ENCODE measurements at regions not wholly inside any gene's neighbourhood (a gene's known extent, or its start where the extent isn't known, plus 50 kb on each side); places are given as distances from the start of the nearest gene placed in this dataset.

DNA sequence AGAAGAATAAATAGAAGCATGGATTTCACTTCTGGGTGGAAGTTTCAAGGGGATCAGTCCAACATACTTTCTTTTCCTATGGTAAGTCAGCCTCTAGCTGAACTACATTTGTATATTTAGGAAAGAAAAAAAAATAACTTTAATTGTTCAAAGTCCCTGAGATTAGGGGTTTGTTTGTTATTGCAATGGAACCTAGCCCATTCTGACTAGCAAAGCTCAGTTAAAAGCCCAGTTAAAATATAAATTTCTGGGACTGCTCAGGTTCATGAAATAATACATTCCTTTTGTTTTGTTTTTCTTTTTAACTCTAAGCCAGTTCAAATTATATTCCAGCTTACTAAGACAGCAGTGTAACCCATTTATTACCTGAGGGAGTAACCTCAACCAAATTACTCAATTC, 2069.6 kb upstream of the CELF4 start:
- Histone ChIP-seq H3K4me1 (ENCODE audit: insufficient read depth, low read length, poor library complexity, severe bottlenecking) (no peaks in the 10 kb centered on the region), H2AFZ (ENCODE audit: low read length) (no peak overlapping the region), H3K79me2 (ENCODE audit: insufficient read depth, low read depth, low read length) (no peaks in the 10 kb centered on the region), H3K9me2 (ENCODE audit: insufficient read depth, low read length) (no peaks in the 10 kb centered on the region), H3K4me2 (ENCODE audit: low read length) (no peak overlapping the region), H3K9me3 (ENCODE audit: low read length) (no peaks in the 10 kb centered on the region), H3K36me3 (ENCODE audit: insufficient read depth, low read length) (no peaks in the 10 kb centered on the region), H3K27ac (ENCODE audit: low read depth, low read length, poor library complexity, severe bottlenecking) (no peak overlapping the region), H3K4me3 (ENCODE audit: low read depth, low read length, poor library complexity, severe bottlenecking) (no peak overlapping the region), H4K20me1 (ENCODE audit: insufficient read depth, low read length) (no peaks in the 10 kb centered on the region)
- no peak for TF ChIP-seq EZH2phosphoT487 (IDR thresholded peaks at IDR 0.05; ENCODE audit: borderline replicate concordance, low read depth, low read length)
- TF ChIP-seq, protein P1, sequence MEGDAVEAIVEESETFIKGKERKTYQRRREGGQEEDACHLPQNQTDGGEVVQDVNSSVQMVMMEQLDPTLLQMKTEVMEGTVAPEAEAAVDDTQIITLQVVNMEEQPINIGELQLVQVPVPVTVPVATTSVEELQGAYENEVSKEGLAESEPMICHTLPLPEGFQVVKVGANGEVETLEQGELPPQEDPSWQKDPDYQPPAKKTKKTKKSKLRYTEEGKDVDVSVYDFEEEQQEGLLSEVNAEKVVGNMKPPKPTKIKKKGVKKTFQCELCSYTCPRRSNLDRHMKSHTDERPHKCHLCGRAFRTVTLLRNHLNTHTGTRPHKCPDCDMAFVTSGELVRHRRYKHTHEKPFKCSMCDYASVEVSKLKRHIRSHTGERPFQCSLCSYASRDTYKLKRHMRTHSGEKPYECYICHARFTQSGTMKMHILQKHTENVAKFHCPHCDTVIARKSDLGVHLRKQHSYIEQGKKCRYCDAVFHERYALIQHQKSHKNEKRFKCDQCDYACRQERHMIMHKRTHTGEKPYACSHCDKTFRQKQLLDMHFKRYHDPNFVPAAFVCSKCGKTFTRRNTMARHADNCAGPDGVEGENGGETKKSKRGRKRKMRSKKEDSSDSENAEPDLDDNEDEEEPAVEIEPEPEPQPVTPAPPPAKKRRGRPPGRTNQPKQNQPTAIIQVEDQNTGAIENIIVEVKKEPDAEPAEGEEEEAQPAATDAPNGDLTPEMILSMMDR (conservative IDR thresholded peaks at IDR 0.05; ENCODE audit: low read length): no peak
- ChIA-PET POLR2A (no interaction called here), CTCF (ENCODE audit: unreplicated experiment) (no interaction called here)
- intact Hi-C loops (cut with micrococcal nuclease; ENCODE audit: unreplicated experiment): no loop called here
- BruUV-seq (replicated peaks): no TSS peak
- DNase-seq (ENCODE audit: low spot score): no peak

- H3K27ac ChIP-seq (ENCODE audit: low read depth, low read length, poor library complexity, severe bottlenecking): no peak overlapping the region
- no peaks in the 10 kb centered on the region for H3K9me3 ChIP-seq (ENCODE audit: low read length)
- POLR2A ChIA-PET: no interaction called here
- no peaks in the 10 kb centered on the region for H3K36me3 ChIP-seq (ENCODE audit: insufficient read depth, low read length)
- no peak overlapping the region for H2AFZ ChIP-seq (ENCODE audit: low read length)
- H4K20me1 ChIP-seq (ENCODE audit: insufficient read depth, low read length): no peaks in the 10 kb centered on the region
- H3K9me2 ChIP-seq (ENCODE audit: insufficient read depth, low read length): no peaks in the 10 kb centered on the region
- no peaks in the 10 kb centered on the region for H3K4me1 ChIP-seq (ENCODE audit: insufficient read depth, low read length, poor library complexity, severe bottlenecking)
- no peaks in the 10 kb centered on the region for H3K79me2 ChIP-seq (ENCODE audit: insufficient read depth, low read depth, low read length)
- H3K4me2 ChIP-seq (ENCODE audit: low read length): no peak overlapping the region
- intact Hi-C loops (cut with micrococcal nuclease; ENCODE audit: unreplicated experiment): no loop called here
- H3K4me3 ChIP-seq (ENCODE audit: low read depth, low read length, poor library complexity, severe bottlenecking): no peak overlapping the region
- TF ChIP-seq, protein P1 (conservative IDR thresholded peaks at IDR 0.05; ENCODE audit: low read length): no peak
- TF ChIP-seq EZH2phosphoT487 (IDR thresholded peaks at IDR 0.05; ENCODE audit: borderline replicate concordance, low read depth, low read length): no peak
- BruUV-seq (replicated peaks): no TSS peak
- no peak for DNase-seq (ENCODE audit: low spot score)
- CTCF ChIA-PET (ENCODE audit: unreplicated experiment): no interaction called here
Measured at GRCh38 chr18:39627936-39628335, 2062.3 kb upstream of the CELF4 start.

DNA sequence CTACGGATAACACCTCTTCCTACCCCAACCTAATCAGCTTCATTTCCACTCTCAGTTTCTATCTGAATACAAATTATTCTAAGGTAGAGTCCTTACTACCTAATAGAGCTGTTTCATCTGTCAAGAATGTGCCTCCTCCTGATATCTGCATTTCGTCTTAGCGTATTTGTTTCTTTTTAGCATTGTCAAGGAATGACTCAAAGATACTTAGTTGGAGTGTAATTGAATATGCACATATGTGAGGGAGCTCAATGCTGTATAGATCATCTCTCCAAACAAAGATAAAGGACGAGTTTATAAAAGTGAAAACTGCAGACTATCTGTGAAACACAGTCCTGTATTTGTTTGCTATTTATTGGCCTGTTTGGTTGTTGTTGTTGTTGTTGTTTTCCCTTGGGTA, 2059.4 kb upstream of the CELF4 start:
- no peaks in the 10 kb centered on the region for H3K9me2 ChIP-seq (ENCODE audit: insufficient read depth, low read length)
- no peak overlapping the region for H3K4me2 ChIP-seq (ENCODE audit: low read length)
- no peak overlapping the region for H2AFZ ChIP-seq (ENCODE audit: low read length)
- ChIA-PET POLR2A (no interaction called here), CTCF (ENCODE audit: unreplicated experiment) (no interaction called here)
- TF ChIP-seq EZH2phosphoT487 (IDR thresholded peaks at IDR 0.05; ENCODE audit: borderline replicate concordance, low read depth, low read length): no peak
- TF ChIP-seq, protein P1 (conservative IDR thresholded peaks at IDR 0.05; ENCODE audit: low read length): no peak
- H3K36me3 ChIP-seq (ENCODE audit: insufficient read depth, low read length): no peaks in the 10 kb centered on the region
- H3K27ac ChIP-seq (ENCODE audit: low read depth, low read length, poor library complexity, severe bottlenecking): no peak overlapping the region
- H3K9me3 ChIP-seq (ENCODE audit: low read length): no peaks in the 10 kb centered on the region
- intact Hi-C loops (cut with micrococcal nuclease; ENCODE audit: unreplicated experiment): no loop called here
- no peaks in the 10 kb centered on the region for H3K4me1 ChIP-seq (ENCODE audit: insufficient read depth, low read length, poor library complexity, severe bottlenecking)
- H3K79me2 ChIP-seq (ENCODE audit: insufficient read depth, low read depth, low read length): no peaks in the 10 kb centered on the region
- H4K20me1 ChIP-seq (ENCODE audit: insufficient read depth, low read length): no peaks in the 10 kb centered on the region
- no peak for DNase-seq (ENCODE audit: low spot score)
- H3K4me3 ChIP-seq (ENCODE audit: low read depth, low read length, poor library complexity, severe bottlenecking): no peak overlapping the region
- no TSS peak for BruUV-seq (replicated peaks)
